Myocyte (in vitro differentiated cells): ENCODE measurements at regions not wholly inside any gene's neighbourhood (a gene's known extent, or its start where the extent isn't known, plus 50 kb on each side); places are given as distances from the start of the nearest gene placed in this dataset.
"Not testable (repeated sequence)": the region's sequence is repeated elsewhere in the genome, so short reads cannot be mapped to it uniquely, and the experiment has no call there.

Source experiments
- DNase-seq: peaks from one replicate; pipeline ENCODE4 v3.0.0-alpha.2; 2012; ENCODE audit warnings: low read depth

- no peak for DNase-seq
Measured at GRCh38 chr15:79538527-79538926, 106.4 kb downstream of the MINAR1 start.

DNA sequence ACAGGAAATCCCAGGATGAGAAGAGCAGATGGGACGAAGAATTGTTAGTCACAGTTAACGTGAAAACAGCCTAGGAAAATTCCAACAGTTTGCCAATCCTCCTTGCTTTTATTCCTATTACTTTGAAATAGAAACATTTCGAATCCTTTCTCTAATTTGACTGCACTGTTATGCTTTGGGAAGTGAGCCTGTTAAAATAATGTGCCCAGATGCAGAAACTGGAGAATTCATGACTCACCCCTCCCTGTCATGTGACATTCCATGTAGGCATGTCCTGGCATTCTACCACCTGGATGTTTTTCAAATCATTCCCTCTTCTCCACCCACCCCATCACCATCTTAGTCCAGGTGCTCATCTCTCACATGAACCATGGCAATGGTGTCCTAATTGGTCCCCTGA, 107.3 kb downstream of the MINAR1 start:
- DNase-seq: peak; percentile 31

- DNase-seq: no peak
Measured at GRCh38 chr15:79540551-79540950, 108.4 kb downstream of the MINAR1 start.

DNA sequence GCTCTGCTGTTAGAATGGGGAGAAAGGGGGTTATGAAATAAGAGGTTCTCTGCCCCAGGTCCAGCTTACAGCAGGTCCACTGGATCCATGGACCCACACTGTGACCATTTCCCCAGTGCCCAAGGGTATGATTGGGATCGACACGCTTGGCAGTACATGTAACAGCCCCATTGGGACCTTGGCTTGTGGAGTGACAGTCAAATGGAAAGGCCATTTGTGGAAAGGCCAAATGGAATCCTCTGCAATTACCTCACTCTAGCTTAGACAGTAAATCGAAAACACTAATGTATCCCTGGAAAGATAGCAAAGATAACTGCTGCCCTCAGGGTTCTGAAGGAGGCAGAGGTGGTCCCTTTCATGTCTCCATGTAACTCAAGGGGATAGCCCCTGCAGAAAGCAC, 109.1 kb downstream of the MINAR1 start:
- no peak for DNase-seq

DNA sequence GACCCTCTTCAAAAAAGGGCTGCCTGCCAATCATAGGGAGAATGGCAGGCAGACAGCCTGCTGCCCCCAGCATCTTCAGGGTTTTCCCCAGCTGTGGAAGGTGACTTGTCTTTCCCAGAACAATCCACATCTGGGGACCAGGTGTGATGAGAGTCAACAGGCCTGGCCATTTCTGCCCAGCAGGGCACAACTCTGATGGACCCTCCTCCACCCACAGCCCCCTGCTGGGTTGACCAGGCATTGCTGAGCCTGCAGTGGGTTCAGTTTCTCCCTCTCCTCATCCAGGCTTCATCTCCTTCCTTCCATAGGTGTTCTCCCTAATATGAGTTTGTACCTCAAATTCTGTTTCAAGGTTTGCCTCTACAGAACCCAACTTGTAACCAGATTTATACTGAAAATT, 111.0 kb downstream of the MINAR1 start:
- no peak for DNase-seq

DNA sequence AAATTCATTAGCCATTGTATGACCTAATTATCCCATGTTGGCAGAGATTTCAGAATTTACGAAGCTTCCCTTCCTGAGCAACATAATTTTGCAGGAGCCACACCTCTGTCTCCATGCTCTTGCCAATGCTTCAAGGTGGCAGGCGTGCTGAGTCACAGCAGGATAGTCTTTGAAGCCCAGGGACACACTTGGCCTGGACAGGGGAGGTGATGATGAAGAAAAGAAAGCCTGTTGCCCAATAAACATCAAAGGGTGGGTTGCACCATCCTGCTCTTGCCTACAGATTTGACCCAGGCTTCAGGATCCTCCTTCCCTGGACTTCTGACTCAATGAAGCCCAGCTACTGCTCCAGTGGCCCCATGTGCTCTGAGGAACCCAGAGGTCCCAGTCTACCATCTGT, 117.1 kb downstream of the MINAR1 start:
- DNase-seq: no peak

DNA sequence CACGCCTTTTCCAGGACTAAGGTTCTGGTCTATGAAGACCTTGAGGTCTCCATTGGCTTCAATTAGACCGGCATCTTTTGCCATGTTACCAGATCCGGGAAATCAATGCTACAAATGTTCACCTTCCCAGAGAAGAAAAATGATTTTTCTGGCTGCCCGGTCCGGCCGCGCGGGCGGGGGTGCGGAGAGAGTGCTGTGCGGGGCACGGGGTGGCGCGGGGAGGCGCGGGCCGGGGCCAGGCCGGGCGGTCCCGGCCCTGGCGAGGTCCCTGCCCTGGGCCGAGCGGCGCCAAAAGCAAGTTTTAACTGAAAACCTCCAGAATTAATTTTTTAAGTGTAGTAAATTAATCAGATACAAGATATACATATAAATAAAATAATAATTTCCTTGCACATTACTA, 128.2 kb downstream of the MINAR1 start:
- no peak for DNase-seq

- DNase-seq: no peak
Measured at GRCh38 chr15:79561982-79562381, 129.8 kb downstream of the MINAR1 start.

- DNase-seq: no peak
Measured at GRCh38 chr15:79562403-79562815, 130.3 kb downstream of the MINAR1 start.

GRCh38 chr15:79562899-79563298, 130.8 kb downstream of the MINAR1 start:
- DNase-seq: no peak

GRCh38 chr15:79570004-79570403, 137.9 kb downstream of the MINAR1 start:
- no peak for DNase-seq

GRCh38 chr15:79572691-79573404, 140.7 kb downstream of the MINAR1 start:
- DNase-seq: no peak

- not testable (repeated sequence) for DNase-seq
Measured at GRCh38 chr15:79574431-79575273, 142.5 kb downstream of the MINAR1 start.

DNA sequence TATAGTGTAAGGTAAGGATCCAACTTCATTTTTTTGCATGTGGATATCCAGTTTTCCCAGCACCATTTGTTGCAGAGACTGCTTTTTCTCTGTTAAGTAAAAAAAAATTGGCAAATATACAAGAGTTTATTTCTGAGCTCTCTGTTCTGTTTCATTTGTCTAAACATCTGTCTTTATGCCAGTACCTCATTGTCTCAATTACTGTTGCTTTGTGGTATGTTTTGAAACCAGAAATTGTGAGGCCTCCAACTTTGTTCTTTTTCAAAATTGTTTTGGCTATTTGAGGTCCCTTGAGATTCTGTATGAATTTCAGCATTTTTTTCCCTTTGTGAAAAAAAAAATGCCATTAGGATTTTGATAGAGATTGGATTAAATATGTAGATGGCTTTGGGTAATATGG, 150.5 kb downstream of the MINAR1 start:
- DNase-seq: peak; percentile 51

DNA sequence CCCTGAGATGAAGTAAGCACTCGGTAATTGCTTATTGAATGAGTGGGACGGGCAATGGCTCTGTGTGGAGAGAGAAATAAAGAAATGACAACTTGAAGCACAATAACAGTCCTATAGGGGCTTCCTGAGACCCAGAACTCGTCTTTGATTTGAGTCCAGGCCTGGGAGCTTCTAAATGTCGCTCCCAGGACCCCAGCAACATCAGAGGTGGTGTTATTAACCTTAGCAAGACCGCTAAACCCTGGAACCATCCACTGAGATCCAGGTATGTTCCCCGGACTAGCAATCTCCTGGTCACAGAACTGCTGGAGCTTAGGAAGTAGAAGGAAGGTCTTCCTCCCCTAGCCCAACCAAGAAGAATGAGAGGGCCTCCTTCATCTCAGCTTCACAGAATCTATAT, 160.0 kb downstream of the MINAR1 start:
- DNase-seq: no peak

DNA sequence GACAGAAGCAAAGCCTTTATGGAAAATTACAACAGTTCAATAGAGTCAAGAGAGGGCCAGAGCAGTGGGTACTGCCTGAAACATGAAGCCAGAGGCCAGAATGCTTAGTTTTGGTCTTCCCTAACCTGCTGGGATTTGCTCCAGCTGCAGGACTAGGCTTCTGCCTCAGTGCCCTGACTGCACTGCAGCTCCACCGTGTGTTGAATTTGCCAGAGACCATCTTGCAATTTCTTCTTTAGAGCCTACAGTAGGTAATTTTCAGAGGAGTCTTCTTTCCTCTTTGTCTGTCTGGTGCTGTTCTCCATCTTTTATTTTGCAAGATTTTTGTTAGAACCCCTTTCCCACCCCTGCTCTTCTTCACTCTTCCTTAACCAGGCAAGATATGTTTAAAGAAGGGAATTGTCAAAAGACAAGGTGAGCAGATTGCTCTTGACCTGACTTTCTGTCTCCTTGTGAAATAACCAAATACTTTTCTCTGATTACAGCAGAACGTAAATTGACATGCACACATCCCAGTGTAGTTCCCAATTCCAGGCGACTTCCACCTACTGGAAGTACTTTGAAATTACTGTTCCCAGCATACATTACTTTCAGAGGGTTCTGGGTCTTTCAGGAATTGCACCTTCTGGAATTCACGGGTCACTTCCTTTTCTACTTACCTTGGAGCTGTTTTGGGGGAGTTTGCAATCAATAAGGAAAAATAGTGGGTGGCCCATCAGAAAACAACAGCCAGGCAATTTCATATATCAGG, 161.2 kb downstream of the MINAR1 start:
- peak; percentile 16 for DNase-seq

DNA sequence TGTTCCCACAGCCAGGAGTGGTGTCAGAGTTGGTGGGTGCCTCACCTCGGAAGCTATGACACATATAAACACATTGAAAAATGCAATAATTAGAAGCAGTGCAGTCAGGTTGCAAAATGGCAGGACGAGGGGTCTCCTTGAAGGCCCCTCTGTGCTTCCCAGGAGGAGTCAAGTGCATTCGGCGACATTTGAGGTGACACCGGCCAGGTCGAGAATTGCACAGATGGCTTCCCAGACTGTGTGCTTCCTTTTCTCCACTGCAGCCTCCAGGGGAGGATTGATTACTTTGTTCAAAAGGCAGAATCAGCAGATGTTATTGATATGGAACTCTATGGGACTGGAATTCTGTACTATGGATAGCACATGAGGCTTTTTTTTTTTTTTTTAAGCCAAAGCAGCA, 163.2 kb downstream of the MINAR1 start:
- DNase-seq: no peak

DNA sequence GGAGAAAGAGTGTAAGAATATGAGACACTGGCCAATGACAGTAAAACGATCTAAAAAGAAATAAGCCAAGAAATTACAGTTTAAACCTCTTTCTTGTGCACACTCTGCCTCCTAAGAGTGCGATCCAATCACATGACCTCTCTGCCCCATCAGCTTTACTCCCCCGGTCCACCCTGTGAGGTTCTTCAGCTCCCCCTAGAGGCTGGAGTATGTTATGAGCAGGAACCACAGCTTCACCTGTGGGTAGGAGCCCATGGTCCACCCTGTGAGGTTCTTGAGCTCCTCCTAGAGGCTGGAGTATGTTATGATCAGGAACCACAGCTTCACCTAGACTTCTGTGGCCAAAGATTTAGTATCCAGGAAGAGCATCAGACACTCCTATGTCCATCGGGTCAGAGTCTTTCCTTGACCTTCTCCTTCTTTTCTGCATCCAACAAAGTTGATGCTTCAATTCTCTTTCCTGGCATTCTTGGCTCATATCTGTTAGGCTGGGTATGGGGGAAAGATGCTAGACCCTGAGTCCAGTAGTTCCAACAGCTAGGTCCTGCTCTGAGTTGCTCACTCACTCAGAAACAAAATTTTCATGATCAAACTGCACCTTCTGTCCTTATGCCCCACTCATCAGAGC, 164.0 kb downstream of the MINAR1 start:
- DNase-seq: peak; percentile 88

GRCh38 chr15:79598639-79599038, 166.5 kb downstream of the MINAR1 start:
- no peak for DNase-seq

DNA sequence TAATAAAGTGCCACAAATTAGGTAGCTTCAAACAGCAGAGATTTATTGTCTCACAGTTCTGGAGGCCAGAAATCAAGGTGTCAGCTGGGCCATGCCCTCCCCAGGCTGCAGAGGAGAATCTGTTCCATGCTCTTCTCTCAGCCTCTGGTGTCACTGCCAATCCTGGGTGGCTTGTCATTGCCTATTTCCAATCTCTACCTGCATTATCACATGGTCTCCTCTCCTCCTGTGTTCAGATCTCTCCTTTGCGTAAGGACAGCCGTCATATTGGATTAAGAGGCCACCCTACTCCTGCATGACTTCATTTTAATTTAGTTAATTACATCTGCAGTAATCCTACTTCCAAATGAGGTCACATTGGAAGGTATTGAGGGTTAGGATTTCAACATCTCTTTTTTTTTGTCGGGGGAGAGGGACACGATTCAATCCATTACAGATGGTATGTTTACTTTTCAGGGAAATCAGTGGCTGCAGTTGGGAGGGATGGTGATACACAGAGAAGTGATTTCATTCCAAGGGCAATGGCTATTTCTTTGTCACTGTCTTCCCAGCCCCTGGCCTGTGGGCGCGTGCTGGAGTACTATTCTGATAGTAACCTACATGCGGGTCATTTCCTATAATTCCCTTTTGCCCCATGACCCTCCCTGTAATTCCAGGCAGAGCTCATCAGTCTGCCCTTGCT, 169.4 kb downstream of the MINAR1 start:
- DNase-seq: no peak

GRCh38 chr15:79602180-79602579, 170.0 kb downstream of the MINAR1 start:
- no peak for DNase-seq
